T-cell (primary cell): ENCODE measurements at regions not wholly inside any gene's neighbourhood (a gene's known extent, or its start where the extent isn't known, plus 50 kb on each side); places are given as distances from the start of the nearest gene placed in this dataset.

ENCODE experiments used
- ATAC-seq, 4 experiments: fragments of 200-7000 bp in 3 of 4; fragments of 150-1000 bp in 1 of 4; cut with Tn5 transposase; replicated peaks in 1 of 4; 1 replicate in 3 of 4; 2 replicates in 1 of 4; pipeline ENCODE4 v1.10.0; 2021; ENCODE audit warnings: moderate library complexity in 3 of 4, mild to moderate bottlenecking in 2 of 4, moderate number of reproducible peaks in 1 of 4
- CTCF ChIA-PET, 2 donors: fragments of 300-600 bp; sonication (Branson Sonifier 250); formaldehyde crosslinking; loops; one replicate each; lab custom pipeline; 2022; ENCODE audit warnings: antibody characterized with exemption in 2 of 2; lab: Charles Lee
- POLR2A ChIA-PET, 2 donors: fragments of 300-600 bp; sonication (Branson Sonifier 250); formaldehyde crosslinking; loops; one replicate each; lab custom pipeline; 2022; ENCODE audit warnings: antibody characterized with exemption in 2 of 2; lab: Charles Lee
- DNase-seq, 35 experiments: peaks; one replicate each; pipeline versions ENCODE4 v3.0.0 to v3.0.0-alpha.2; 2013 to 2023
- H3K27ac ChIP-seq: one replicate; pipeline ENCODE4 v1.5.1; 2013; ENCODE audit warnings: low read length
- H3K27me3 ChIP-seq, 2 experiments: replicated peaks in 1 of 2; 1 replicate in 1 of 2; 2 replicates in 1 of 2; pipeline versions ENCODE4 v1.6.1 to v1.7.0; 2013; ENCODE audit warnings: low read length in 1 of 2, mixed read lengths in 1 of 2; ENCODE audit not compliant: control insufficient read depth in 2 of 2, insufficient read depth in 2 of 2; ENCODE audit errors: extremely low read depth in 1 of 2
- H3K36me3 ChIP-seq, 2 donors: 1 replicate in 1 of 2; 2 replicates in 1 of 2; pipeline versions ENCODE4 v1.6.1 to v1.7.0; 2013; ENCODE audit warnings: low read length in 1 of 2; ENCODE audit not compliant: control insufficient read depth in 2 of 2, insufficient read depth in 1 of 2; ENCODE audit errors: extremely low read depth in 1 of 2
- H3K4me1 ChIP-seq, 2 experiments: 1 replicate in 1 of 2; 2 replicates in 1 of 2; pipeline versions ENCODE4 v1.6.1 to v1.7.0; 2013; ENCODE audit warnings: low read length in 2 of 2, mixed read lengths in 1 of 2; ENCODE audit not compliant: insufficient read depth in 2 of 2, control insufficient read depth in 1 of 2; ENCODE audit errors: extremely low read depth in 1 of 2
- H3K4me3 ChIP-seq, 2 donors: 1 replicate in 1 of 2; 2 replicates in 1 of 2; pipeline versions ENCODE4 v1.5.1 to v1.7.0; 2013; ENCODE audit warnings: mild to moderate bottlenecking in 2 of 2, low read length in 1 of 2, moderate library complexity in 1 of 2; ENCODE audit not compliant: control insufficient read depth in 1 of 2; ENCODE audit errors: extremely low read depth in 1 of 2
- H3K9me3 ChIP-seq: 2 replicates; pipeline ENCODE4 v1.7.0; 2013
- H3K27ac Mint-ChIP-seq, 2 donors: one replicate each; pipeline ENCODE4 v1.8.0; 2020 to 2021; ENCODE audit warnings: mild to moderate bottlenecking in 2 of 2, mixed read lengths in 2 of 2
- H3K27me3 Mint-ChIP-seq, 2 donors: one replicate each; pipeline ENCODE4 v1.8.0; 2021 to 2022; ENCODE audit warnings: mixed read lengths in 2 of 2
- H3K36me3 Mint-ChIP-seq: one replicate; pipeline ENCODE4 v1.8.0; 2021; ENCODE audit warnings: mixed read lengths
- H3K4me1 Mint-ChIP-seq, 3 donors: one replicate each; pipeline ENCODE4 v1.8.0; 2020 to 2022; ENCODE audit warnings: mixed read lengths in 3 of 3, mild to moderate bottlenecking in 1 of 3
- H3K4me3 Mint-ChIP-seq, 3 donors: one replicate each; pipeline ENCODE4 v1.8.0; 2020 to 2022; ENCODE audit warnings: mild to moderate bottlenecking in 3 of 3, mixed read lengths in 3 of 3, moderate library complexity in 3 of 3
- H3K9me3 Mint-ChIP-seq, 3 donors: one replicate each; pipeline ENCODE4 v1.8.0; 2020 to 2022; ENCODE audit warnings: mixed read lengths in 3 of 3
- WGBS: methylation state at CpG from one replicate; pipeline ENCODE4 v1.1.5; 2013; ENCODE audit warnings: missing lambda C conversion rate; ENCODE audit not compliant: insufficient coverage; 5-methylcytosine and 5-hydroxymethylcytosine counted together

DNA sequence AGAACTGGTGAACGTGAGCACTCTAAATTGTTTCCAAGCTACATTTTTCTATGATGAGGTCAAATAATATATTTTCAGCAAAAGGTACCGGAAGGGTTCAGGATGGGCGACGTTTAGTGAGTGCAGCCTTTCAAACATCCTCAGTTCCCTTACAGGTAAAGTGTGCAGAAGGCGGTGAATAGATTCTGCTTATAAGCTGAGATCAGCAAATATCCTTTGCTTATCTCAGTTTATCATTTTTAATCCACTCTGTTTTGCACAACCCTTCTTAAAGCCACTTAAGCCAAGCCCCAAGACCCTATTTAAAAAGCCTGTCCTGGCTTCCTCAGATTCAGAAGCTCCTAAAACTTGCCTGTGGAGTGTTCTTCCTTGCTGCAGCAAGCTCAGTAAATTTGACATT is 103.1 kb upstream of the DGKB start:
- 100% methylated on average over 1 of the region's 5 CpGs for whole genome bisulfite sequencing
- Mint-ChIP-seq H3K4me1 (no peaks in the 10 kb centered on the region), H3K36me3 (no peaks in the 10 kb centered on the region), H3K4me3 (no peak overlapping the region), H3K27me3 (no peaks in the 10 kb centered on the region), H3K27ac (no peak overlapping the region), H3K9me3 (peaks cover 0 to 4% (median 4%) of the 10 kb centered on the region in 3 donors)
- Histone ChIP-seq H3K27me3 (no peaks in the 10 kb centered on the region), H3K27ac (no peak overlapping the region), H3K4me1 (no peaks in the 10 kb centered on the region), H3K9me3 (no peaks in the 10 kb centered on the region), H3K36me3 (no peaks in the 10 kb centered on the region), H3K4me3 (no peak overlapping the region)
- ChIA-PET CTCF (interaction anchor here (0.6 to 1.0 kb wide), 3 partner anchors 9 to 10 kb away, joined by 3 to 4 read pairs (median 4); no protein-coding TSS in a partner anchor), POLR2A (interaction anchor here in 1 of 2 donors (0.6 kb wide), 1 partner anchor 30 kb away, joined by 3 read pairs; no protein-coding TSS in a partner anchor)
- DNase-seq (no peak), ATAC-seq (no peak)

DNA sequence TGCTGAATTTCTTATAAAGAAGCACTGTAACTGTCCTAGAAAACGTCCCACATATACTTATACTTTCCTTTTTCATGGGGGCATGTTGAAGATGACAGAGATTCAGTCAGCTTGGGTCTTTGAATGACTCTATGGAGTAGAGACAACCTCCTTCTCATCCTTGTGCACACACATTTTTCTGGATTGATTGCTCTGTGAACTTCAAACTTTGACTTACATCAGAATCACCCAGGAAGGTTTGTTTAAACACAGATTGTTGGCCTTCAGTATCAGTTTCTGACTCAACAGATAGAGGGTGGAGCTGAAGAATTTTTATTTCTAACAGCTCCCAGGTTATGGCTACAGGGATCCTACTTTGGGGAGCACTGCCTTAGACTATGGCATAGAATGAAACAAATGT is 97.6 kb upstream of the DGKB start:
- no peak overlapping the region for H3K27ac ChIP-seq
- H3K36me3 ChIP-seq = no peaks in the 10 kb centered on the region
- H3K4me3 ChIP-seq = no peak overlapping the region
- no peaks in the 10 kb centered on the region for H3K4me1 ChIP-seq
- DNase-seq (no peak), ATAC-seq (no peak)
- no peaks in the 10 kb centered on the region for H3K9me3 ChIP-seq
- Mint-ChIP-seq H3K27me3 (no peaks in the 10 kb centered on the region), H3K36me3 (no peaks in the 10 kb centered on the region), H3K9me3 (peaks cover 0 to 9% (median 8%) of the 10 kb centered on the region in 3 donors), H3K4me3 (no peak overlapping the region), H3K27ac (no peak overlapping the region), H3K4me1 (no peaks in the 10 kb centered on the region)
- no peaks in the 10 kb centered on the region for H3K27me3 ChIP-seq
- CTCF ChIA-PET = no interaction called here
- WGBS = no CpG with 5 or more reads among the region's 1 CpG
- POLR2A ChIA-PET = no interaction called here

DNA sequence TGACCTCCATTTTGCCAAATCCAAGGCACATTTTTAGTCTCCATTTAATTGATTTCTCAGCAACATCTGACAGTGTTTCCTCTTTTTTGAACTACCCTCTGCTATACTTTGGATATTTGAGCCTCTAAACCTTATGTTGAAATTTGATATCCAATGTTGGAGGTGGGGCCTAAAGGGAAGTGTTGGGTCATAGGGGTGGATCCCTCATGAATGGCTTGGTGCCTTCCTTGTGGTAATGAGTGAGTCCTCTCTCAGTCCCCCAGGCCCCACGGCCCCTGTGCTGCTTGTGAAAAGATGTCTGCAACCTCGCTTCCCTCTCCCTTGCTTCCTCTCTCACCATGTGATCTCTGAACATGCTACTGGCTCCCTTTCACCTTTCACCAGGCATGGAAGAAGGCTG is 96.8 kb upstream of the DGKB start:
- Mint-ChIP-seq H3K27ac (no peak overlapping the region), H3K9me3 (peaks cover 0 to 9% (median 8%) of the 10 kb centered on the region in 3 donors), H3K4me3 (no peak overlapping the region), H3K4me1 (no peaks in the 10 kb centered on the region), H3K27me3 (no peaks in the 10 kb centered on the region), H3K36me3 (no peaks in the 10 kb centered on the region)
- H3K4me3 ChIP-seq = no peak overlapping the region
- DNase-seq (no peak), ATAC-seq (no peak)
- H3K4me1 ChIP-seq = no peaks in the 10 kb centered on the region
- no peaks in the 10 kb centered on the region for H3K27me3 ChIP-seq
- ChIA-PET CTCF (no interaction called here), POLR2A (no interaction called here)
- H3K9me3 ChIP-seq = no peaks in the 10 kb centered on the region
- no peak overlapping the region for H3K27ac ChIP-seq
- WGBS = 50% methylated on average over 1 of the region's 2 CpGs
- no peaks in the 10 kb centered on the region for H3K36me3 ChIP-seq

DNA sequence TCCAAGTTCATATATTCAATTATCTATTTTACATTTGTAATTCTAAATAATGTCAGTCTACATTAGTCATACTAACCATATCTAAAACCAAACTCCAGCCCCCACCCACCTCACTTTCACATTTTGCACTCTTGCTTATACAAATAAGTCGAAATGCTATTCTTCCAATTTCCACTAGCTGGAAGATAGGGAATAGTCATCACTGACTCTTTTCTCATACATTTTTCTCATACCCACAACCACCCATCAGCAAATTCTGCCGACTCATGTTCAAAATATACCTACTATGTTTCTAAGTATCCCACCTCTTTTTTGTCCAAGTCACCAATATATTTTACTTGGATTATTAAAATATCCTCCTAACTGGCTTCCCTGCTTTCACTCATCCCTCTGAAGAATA is 93.2 kb upstream of the DGKB start:
- Histone ChIP-seq H3K4me3 (no peak overlapping the region), H3K9me3 (no peaks in the 10 kb centered on the region), H3K4me1 (no peaks in the 10 kb centered on the region), H3K27me3 (no peaks in the 10 kb centered on the region), H3K36me3 (no peaks in the 10 kb centered on the region), H3K27ac (no peak overlapping the region)
- H3K36me3 Mint-ChIP-seq = no peaks in the 10 kb centered on the region
- no peak overlapping the region for H3K27ac Mint-ChIP-seq
- DNase-seq (no peak), ATAC-seq (no peak)
- no peak overlapping the region for H3K4me3 Mint-ChIP-seq
- H3K9me3 Mint-ChIP-seq = peaks cover 0 to 10% (median 5%) of the 10 kb centered on the region in 3 donors
- no peaks in the 10 kb centered on the region for H3K27me3 Mint-ChIP-seq
- POLR2A ChIA-PET = no interaction called here
- CTCF ChIA-PET = interaction anchor here in 1 of 2 donors (0.6 kb wide), 1 partner anchor 10 kb away, joined by 3 read pairs; no protein-coding TSS in a partner anchor
- no peaks in the 10 kb centered on the region for H3K4me1 Mint-ChIP-seq
- WGBS = 50% methylated on average over 2 of the region's 2 CpGs

DNA sequence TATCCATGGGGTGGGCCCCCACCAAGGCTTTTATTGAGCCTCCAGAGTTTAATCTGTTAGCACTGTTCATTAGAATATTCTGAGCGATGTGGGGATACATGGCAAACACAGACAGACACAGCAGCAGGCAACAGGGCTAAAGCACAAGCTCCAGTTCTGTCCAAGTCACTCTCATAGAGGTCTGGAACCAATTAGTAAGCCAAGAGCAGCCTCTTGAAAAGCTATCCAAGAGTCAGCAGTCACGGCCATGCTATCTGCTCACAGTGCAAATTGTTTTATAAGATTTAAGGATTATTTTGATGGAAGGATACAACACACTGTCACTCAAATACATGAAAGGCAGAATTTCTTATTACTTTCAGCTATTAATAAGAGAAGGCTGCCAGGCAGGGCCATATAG is 86.4 kb upstream of the DGKB start:
- no peaks in the 10 kb centered on the region for H3K4me1 ChIP-seq
- no peaks in the 10 kb centered on the region for H3K9me3 ChIP-seq
- H3K9me3 Mint-ChIP-seq = peaks cover 0 to 7% (median 2%) of the 10 kb centered on the region in 3 donors
- no peaks in the 10 kb centered on the region for H3K27me3 ChIP-seq
- no peak overlapping the region for H3K4me3 Mint-ChIP-seq
- no peak overlapping the region for H3K27ac ChIP-seq
- no peaks in the 10 kb centered on the region for H3K27me3 Mint-ChIP-seq
- no peaks in the 10 kb centered on the region for H3K36me3 ChIP-seq
- POLR2A ChIA-PET = no interaction called here
- H3K4me1 Mint-ChIP-seq = no peaks in the 10 kb centered on the region
- 91% methylated on average over 1 of the region's 2 CpGs for WGBS
- no peak overlapping the region for H3K4me3 ChIP-seq
- no peaks in the 10 kb centered on the region for H3K36me3 Mint-ChIP-seq
- CTCF ChIA-PET = no interaction called here
- no peak overlapping the region for H3K27ac Mint-ChIP-seq
- DNase-seq (no peak), ATAC-seq (no peak)

DNA sequence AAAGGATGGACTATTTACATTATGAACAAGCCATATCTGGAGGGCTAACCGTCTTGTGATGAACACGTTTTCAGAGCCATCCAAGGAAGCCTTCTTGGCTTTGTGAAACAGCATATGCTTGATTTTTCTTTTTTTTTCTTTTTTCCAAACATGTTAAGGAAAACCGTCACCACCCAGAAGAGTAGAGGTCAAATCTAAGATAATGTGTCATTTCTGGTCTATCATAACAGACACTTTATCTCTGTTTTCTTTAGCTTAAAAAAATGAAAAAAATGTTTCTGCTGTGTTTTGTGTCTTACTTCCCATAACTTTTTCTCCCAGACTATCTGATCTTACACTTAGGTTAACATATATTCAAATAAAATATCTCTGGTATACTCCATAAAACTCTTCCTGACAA is 76.1 kb upstream of the DGKB start:
- no peak for ATAC-seq
- no peak for DNase-seq
- Histone ChIP-seq H3K27ac (no peak overlapping the region), H3K4me3 (no peak overlapping the region), H3K27me3 (no peaks in the 10 kb centered on the region), H3K9me3 (no peaks in the 10 kb centered on the region), H3K4me1 (no peaks in the 10 kb centered on the region), H3K36me3 (no peaks in the 10 kb centered on the region)
- 67% methylated on average over 2 of the region's 3 CpGs for WGBS
- Mint-ChIP-seq H3K9me3 (peaks cover 8 to 13% (median 9%) of the 10 kb centered on the region in 3 donors), H3K4me1 (no peaks in the 10 kb centered on the region), H3K27me3 (no peaks in the 10 kb centered on the region), H3K36me3 (no peaks in the 10 kb centered on the region), H3K27ac (no peak overlapping the region), H3K4me3 (no peak overlapping the region)
- CTCF ChIA-PET = no interaction called here
- POLR2A ChIA-PET = no interaction called here

DNA sequence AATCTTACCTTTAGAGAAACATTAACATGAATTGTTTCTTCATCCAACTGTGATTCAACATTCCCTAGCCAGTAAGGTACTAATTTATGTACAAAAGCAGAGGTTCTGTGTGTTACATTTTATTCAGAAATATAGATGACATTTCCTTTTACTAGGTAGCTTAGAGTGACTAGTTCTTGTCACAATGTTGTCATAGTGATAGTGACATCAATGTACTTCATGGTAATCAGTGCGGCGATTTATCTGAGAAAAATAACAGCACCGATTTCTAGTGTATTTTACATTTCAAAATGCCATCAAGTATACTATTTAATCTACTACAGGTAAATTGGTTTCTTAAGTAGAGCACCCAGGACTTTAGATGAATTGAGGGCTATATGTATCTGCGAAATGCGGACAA is 72.1 kb upstream of the DGKB start:
- ChIA-PET CTCF (no interaction called here), POLR2A (no interaction called here)
- H3K4me1 Mint-ChIP-seq = no peaks in the 10 kb centered on the region
- H3K36me3 Mint-ChIP-seq = no peaks in the 10 kb centered on the region
- ATAC-seq (no peak), DNase-seq (no peak)
- Histone ChIP-seq H3K4me1 (no peaks in the 10 kb centered on the region), H3K36me3 (no peaks in the 10 kb centered on the region), H3K9me3 (no peaks in the 10 kb centered on the region), H3K4me3 (no peak overlapping the region), H3K27me3 (no peaks in the 10 kb centered on the region), H3K27ac (no peak overlapping the region)
- H3K4me3 Mint-ChIP-seq = no peak overlapping the region
- H3K9me3 Mint-ChIP-seq = peaks cover 0 to 4% (median 2%) of the 10 kb centered on the region in 3 donors
- no CpG with 5 or more reads among the region's 5 CpGs for WGBS
- H3K27me3 Mint-ChIP-seq = no peaks in the 10 kb centered on the region
- H3K27ac Mint-ChIP-seq = no peak overlapping the region
